Heart right ventricle (tissue), 16 donors: ENCODE measurements at regions not wholly inside any gene's neighbourhood (a gene's known extent, or its start where the extent isn't known, plus 50 kb on each side); places are given as distances from the start of the nearest gene placed in this dataset.

Experiments used
- ATAC-seq, 8 donors: fragments of 200-7000 bp; cut with Tn5 transposase; one replicate each; pipeline ENCODE4 v1.9.1; 2020; ENCODE audit warnings: mild to moderate bottlenecking in 8 of 8, moderate library complexity in 8 of 8, moderate number of reproducible peaks in 1 of 8
- DNase-seq, 2 donors: peaks; one replicate each; pipeline ENCODE4 v3.0.0-alpha.2; 2020
- H3K27ac ChIP-seq, 10 donors: fragments of 200-600 bp; sonication (generic) in 2 of 10; one replicate each; pipeline versions ENCODE4 v1.5.0 to v1.8.0; 2020 to 2022; ENCODE audit warnings: mild to moderate bottlenecking in 3 of 10
- H3K27me3 ChIP-seq, 7 donors: fragments of 200-600 bp; one replicate each; pipeline ENCODE4 v1.8.0; 2021 to 2022; ENCODE audit warnings: mild to moderate bottlenecking in 2 of 7
- H3K36me3 ChIP-seq, 9 donors: fragments of 200-600 bp; sonication (generic) in 1 of 9; one replicate each; pipeline versions ENCODE4 v1.5.0 to v1.8.0; 2020 to 2022; ENCODE audit warnings: mild to moderate bottlenecking in 2 of 9
- H3K4me1 ChIP-seq, 9 donors: fragments of 200-600 bp; sonication (generic) in 1 of 9; one replicate each; pipeline versions ENCODE4 v1.5.0 to v1.8.0; 2020 to 2022; ENCODE audit warnings: mild to moderate bottlenecking in 4 of 9
- H3K4me3 ChIP-seq, 10 donors: fragments of 200-600 bp; sonication (generic) in 2 of 10; one replicate each; pipeline versions ENCODE4 v1.5.0 to v1.8.0; 2020 to 2022; ENCODE audit warnings: mild to moderate bottlenecking in 7 of 10, moderate library complexity in 2 of 10
- H3K9me3 ChIP-seq, 11 donors: fragments of 200-600 bp in 10 of 11; sonication (generic) in 2 of 11; one replicate each; pipeline versions ENCODE4 v1.5.0 to v1.8.0; 2013 to 2022; ENCODE audit warnings: mild to moderate bottlenecking in 2 of 11, control low read depth in 1 of 11, moderate library complexity in 1 of 11
- WGBS, 2 donors: extraction: QIAGEN DNeasy Blood & Tissue Kit; methylation state at CpG; one replicate each; pipeline ENCODE4 v1.1.7; 2013; ENCODE audit warnings: inconsistent platforms in 1 of 2; 5-methylcytosine and 5-hydroxymethylcytosine counted together
- intact Hi-C, 10 donors: fragments of 100-400 bp; cut with DNase I; formaldehyde crosslinking; loops; one replicate each; pipeline versions ENCODE4 v1.11.1 to v1.14.2; 2022
- TF ChIP-seq, protein P1 (sequence below), 9 donors: fragments of 200-600 bp; sonication (generic) in 2 of 9; IDR thresholded peaks; one replicate each; pipeline versions ENCODE4 v1.5.0 to v1.8.0; 2021 to 2022; ENCODE audit warnings: antibody characterized with exemption in 9 of 9, mild to moderate bottlenecking in 5 of 9, moderate library complexity in 1 of 9
- donor health status: Arrhythmogenic right ventricular cardiomyopathy.
- donor health status: ischemic (EF 13 %, LVEDD 7.1; RV severe dilation, severe dysfunction).
- donor health status: healthy with polysubstance abuse.
- donor health status: DM: no; HTN: yes; CAD: no.
- donor health status: DM: no; HTN: no; CAD: no.
- donor health status: ischemic (EF 25% LVEDD 6.9; RV normal size, moderate dysfunction).
- donor health status: ischemic (EF 25% LVEDD 5.7; RV mildly dilated, moderate dysfunction).
- donor health status: healthy.
- donor health status: DM: yes; HTN: yes; CAD: no.
- donor health status: Ischemic cardiomyopathy.
- donor health status: ischemic (EF 35%, LVEDD 5.7; RV mildly dilated, moderate dysfunction).
- donor health status: nonischemic (EF 11% LVEDD 7.7; RV severe dilation, severe dysfunction).
- donor health status: DM: yes; HTN: yes; CAD: no.
- donor health status: PGD.
- donor health status: ischemic (EF 29% LVEDD 5.4; RV normal size, mild dysfunction).
- donor health status: nonischemic (EF 23%, LVEDD 6.1; RV moderate dilation, normal function).

DNA sequence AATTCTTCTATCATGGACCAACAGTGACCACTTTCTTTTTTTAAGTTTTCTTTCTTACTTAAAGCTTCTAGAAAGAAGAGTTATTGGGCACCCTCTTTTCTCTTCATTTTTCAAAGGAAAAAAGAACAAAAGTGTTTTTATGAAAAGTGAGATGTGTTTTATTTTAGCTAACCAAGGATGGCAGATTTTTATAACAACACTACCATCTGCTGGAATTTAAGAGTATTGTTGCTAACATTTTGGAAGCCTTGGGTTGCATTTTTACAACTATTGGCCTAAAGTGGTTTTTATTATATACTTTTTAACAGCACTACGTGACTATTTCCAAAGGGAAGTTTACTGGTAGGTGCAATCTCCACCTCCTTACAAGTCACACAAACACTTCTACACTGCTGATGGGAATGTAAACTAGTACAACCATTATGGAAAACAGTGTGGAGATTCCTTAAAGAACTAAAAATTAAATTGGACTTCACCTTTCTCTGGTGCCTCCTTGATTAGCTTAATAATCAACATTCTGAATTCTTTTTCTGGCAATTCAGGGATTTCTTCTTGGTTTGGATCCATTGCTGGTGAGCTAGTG, 237.7 kb upstream of the AGTR1 start:
- intact Hi-C loops = loop anchor here in 1 of 10 donors (2.0 kb wide), 1 partner anchor 79 kb away; no protein-coding TSS in a partner anchor

DNA sequence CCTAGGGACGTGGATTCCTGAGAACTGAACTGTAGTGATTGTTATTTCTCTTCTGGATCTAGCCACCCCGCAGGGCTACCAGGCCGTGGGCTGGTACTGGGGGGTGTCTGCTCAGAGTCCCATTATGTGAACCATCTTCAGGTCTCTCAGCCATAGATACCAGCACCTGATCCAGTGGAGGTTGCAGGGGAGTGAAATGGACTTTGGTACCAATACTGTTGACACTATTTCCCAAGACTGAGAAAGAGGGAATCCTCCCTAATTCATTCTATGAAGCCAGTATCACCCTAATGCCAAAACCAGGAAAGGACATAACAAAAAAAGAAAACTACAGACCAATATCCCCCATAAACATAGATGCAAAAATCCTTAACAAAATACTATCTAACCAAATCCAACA, 237.0 kb upstream of the AGTR1 start:
- no peak for ATAC-seq
- H3K36me3 ChIP-seq = no peaks in the 10 kb centered on the region
- 84 to 85% methylated on average over 3 of the region's 3 CpGs for WGBS, 2 donors
- DNase-seq = no peak
- H3K27me3 ChIP-seq = no peaks in the 10 kb centered on the region
- H3K4me3 ChIP-seq = no peak overlapping the region
- TF ChIP-seq, protein P1, sequence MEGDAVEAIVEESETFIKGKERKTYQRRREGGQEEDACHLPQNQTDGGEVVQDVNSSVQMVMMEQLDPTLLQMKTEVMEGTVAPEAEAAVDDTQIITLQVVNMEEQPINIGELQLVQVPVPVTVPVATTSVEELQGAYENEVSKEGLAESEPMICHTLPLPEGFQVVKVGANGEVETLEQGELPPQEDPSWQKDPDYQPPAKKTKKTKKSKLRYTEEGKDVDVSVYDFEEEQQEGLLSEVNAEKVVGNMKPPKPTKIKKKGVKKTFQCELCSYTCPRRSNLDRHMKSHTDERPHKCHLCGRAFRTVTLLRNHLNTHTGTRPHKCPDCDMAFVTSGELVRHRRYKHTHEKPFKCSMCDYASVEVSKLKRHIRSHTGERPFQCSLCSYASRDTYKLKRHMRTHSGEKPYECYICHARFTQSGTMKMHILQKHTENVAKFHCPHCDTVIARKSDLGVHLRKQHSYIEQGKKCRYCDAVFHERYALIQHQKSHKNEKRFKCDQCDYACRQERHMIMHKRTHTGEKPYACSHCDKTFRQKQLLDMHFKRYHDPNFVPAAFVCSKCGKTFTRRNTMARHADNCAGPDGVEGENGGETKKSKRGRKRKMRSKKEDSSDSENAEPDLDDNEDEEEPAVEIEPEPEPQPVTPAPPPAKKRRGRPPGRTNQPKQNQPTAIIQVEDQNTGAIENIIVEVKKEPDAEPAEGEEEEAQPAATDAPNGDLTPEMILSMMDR (IDR thresholded peaks at IDR 0.05) = no peak
- no peak overlapping the region for H3K27ac ChIP-seq
- peaks cover 0 to 30% (median 0%) of the 10 kb centered on the region in 11 donors for H3K9me3 ChIP-seq
- intact Hi-C loops = no loop called here
- no peaks in the 10 kb centered on the region for H3K4me1 ChIP-seq

More for the DNA sequence above, 237.7 kb upstream of the AGTR1 start:
- ATAC-seq (no peak), DNase-seq (no peak)
- Histone ChIP-seq H3K4me3 (no peak overlapping the region), H3K27ac (no peak overlapping the region), H3K4me1 (no peaks in the 10 kb centered on the region), H3K27me3 (no peaks in the 10 kb centered on the region), H3K9me3 (peaks cover 0 to 30% (median 0%) of the 10 kb centered on the region in 11 donors), H3K36me3 (no peaks in the 10 kb centered on the region)
- WGBS, 2 donors = 80 to 86% methylated on average over 1 of the region's 1 CpG
- TF ChIP-seq, protein P1 (IDR thresholded peaks at IDR 0.05) = peak in 4 of 9 donors; percentile 17 to 34 (median 26)

DNA sequence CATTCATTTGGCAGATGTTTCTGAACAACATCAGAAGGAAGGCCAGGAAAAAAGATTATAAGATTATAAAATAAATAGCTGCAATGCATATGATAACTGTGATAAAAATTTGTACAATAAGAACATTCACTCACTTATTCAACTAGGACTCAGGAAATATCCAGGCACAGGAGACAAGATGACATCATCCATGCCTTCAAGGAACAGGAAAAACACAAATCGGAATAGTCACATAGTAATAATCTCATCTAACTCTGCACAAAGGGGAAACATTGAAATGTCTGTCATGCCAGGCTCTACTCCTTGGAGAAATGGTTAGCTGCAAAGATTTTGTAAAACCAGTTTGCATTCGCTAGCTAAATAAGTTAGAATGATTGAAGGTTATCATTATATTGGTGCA, 233.5 kb upstream of the AGTR1 start:
- 48% methylated on average over 2 of the region's 2 CpGs for WGBS, 2 donors
- no peaks in the 10 kb centered on the region for H3K27me3 ChIP-seq
- TF ChIP-seq, protein P1 (IDR thresholded peaks at IDR 0.05) = no peak
- H3K4me3 ChIP-seq = no peak overlapping the region
- H3K36me3 ChIP-seq = no peaks in the 10 kb centered on the region
- H3K27ac ChIP-seq = no peak overlapping the region
- DNase-seq (no peak), ATAC-seq (no peak)
- H3K4me1 ChIP-seq = no peaks in the 10 kb centered on the region
- intact Hi-C loops = no loop called here
- peaks cover 0 to 30% (median 0%) of the 10 kb centered on the region in 11 donors for H3K9me3 ChIP-seq

- ATAC-seq (no peak), DNase-seq (no peak)
- H3K27me3 ChIP-seq = no peaks in the 10 kb centered on the region
- intact Hi-C loops = no loop called here
- TF ChIP-seq, protein P1 (IDR thresholded peaks at IDR 0.05) = no peak
- H3K4me3 ChIP-seq = no peak overlapping the region
- no peaks in the 10 kb centered on the region for H3K36me3 ChIP-seq
- H3K9me3 ChIP-seq = peaks cover 0 to 21% (median 0%) of the 10 kb centered on the region in 11 donors
- H3K27ac ChIP-seq = no peak overlapping the region
- no peaks in the 10 kb centered on the region for H3K4me1 ChIP-seq
- 23 to 30% methylated on average over 2 of the region's 2 CpGs for WGBS, 2 donors
Observed at GRCh38 chr3:148466143-148466542, 231.6 kb upstream of the AGTR1 start.
